Fibroblast of lung (primary cell): ENCODE measurements at regions not wholly inside any gene's neighbourhood (a gene's known extent, or its start where the extent isn't known, plus 50 kb on each side); places are given as distances from the start of the nearest gene placed in this dataset.
"Not testable (repeated sequence)": the region's sequence is repeated elsewhere in the genome, so short reads cannot be mapped to it uniquely, and the experiment has no call there.

ENCODE experiments used
- DNase-seq, 2 donors: peaks; one replicate each; pipeline versions ENCODE4 v3.0.0 to v3.0.0-alpha.2; 2010; ENCODE audit warnings: low read depth in 2 of 2
- H2AFZ ChIP-seq: 2 replicates; pipeline ENCODE4 v1.5.1; 2012; ENCODE audit warnings: low read length, control low read depth, inconsistent platforms
- H3K27ac ChIP-seq: 2 replicates; pipeline ENCODE4 v1.5.1; 2011; ENCODE audit warnings: low read length, control low read depth; ENCODE audit not compliant: insufficient read depth
- H3K27me3 ChIP-seq: 2 replicates; pipeline ENCODE4 v1.5.1; 2011; ENCODE audit warnings: mild to moderate bottlenecking, low read length; ENCODE audit not compliant: control insufficient read depth, insufficient read depth
- H3K36me3 ChIP-seq: 2 replicates; pipeline ENCODE4 v1.5.1; 2011; ENCODE audit warnings: low read length; ENCODE audit not compliant: control insufficient read depth, insufficient read depth
- H3K4me1 ChIP-seq: 2 replicates; pipeline ENCODE4 v1.5.1; 2011; ENCODE audit warnings: low read length; ENCODE audit not compliant: control insufficient read depth, insufficient read depth; ENCODE audit errors: extremely low read depth
- H3K4me2 ChIP-seq: 2 replicates; pipeline ENCODE4 v1.5.1; 2011; ENCODE audit warnings: low read length, control low read depth; ENCODE audit not compliant: insufficient read depth; ENCODE audit errors: extremely low read depth
- H3K4me3 ChIP-seq, 4 experiments: fragments of 200-600 bp in 1 of 4; sonication (generic) in 1 of 4; replicated peaks in 1 of 4; 2 replicates each; pipeline ENCODE4 v1.5.1; 2011 to 2016; ENCODE audit warnings: low read length in 4 of 4, low read depth in 3 of 4, mild to moderate bottlenecking in 3 of 4, control low read depth in 2 of 4, inconsistent platforms in 1 of 4, mixed read lengths in 1 of 4; ENCODE audit not compliant: insufficient read depth in 1 of 4; ENCODE audit errors: control extremely low read depth in 1 of 4
- H3K79me2 ChIP-seq: 2 replicates; pipeline ENCODE4 v1.5.1; 2012; ENCODE audit warnings: mild to moderate bottlenecking, low read length, inconsistent platforms; ENCODE audit not compliant: control insufficient read depth, insufficient read depth
- H3K9ac ChIP-seq: 2 replicates; pipeline ENCODE4 v1.5.1; 2011; ENCODE audit warnings: mild to moderate bottlenecking, low read length, control low read depth; ENCODE audit not compliant: insufficient read depth
- H3K9me3 ChIP-seq: 2 replicates; pipeline ENCODE4 v1.5.1; 2012; ENCODE audit warnings: low read depth, low read length; ENCODE audit not compliant: control insufficient read depth, insufficient read depth
- H4K20me1 ChIP-seq: 2 replicates; pipeline ENCODE4 v1.5.1; 2011; ENCODE audit warnings: low read length; ENCODE audit not compliant: control insufficient read depth, insufficient read depth; ENCODE audit errors: extremely low read depth
- CTCF ChIP-seq, 2 donors: IDR thresholded peaks in 1 of 2; conservative IDR thresholded peaks in 1 of 2; 1 replicate in 1 of 2; 2 replicates in 1 of 2; pipeline ENCODE4 v1.5.1; 2011 to 2012; ENCODE audit warnings: low read length in 2 of 2, control low read depth in 1 of 2, inconsistent platforms in 1 of 2, low read depth in 1 of 2, mild to moderate bottlenecking in 1 of 2
- EZH2 ChIP-seq: IDR thresholded peaks from 2 replicates; pipeline ENCODE4 v1.5.1; 2012; ENCODE audit warnings: low read length, control low read depth, mild to moderate bottlenecking; ENCODE audit errors: missing control alignments

- Histone ChIP-seq H3K79me2 (no peaks in the 10 kb centered on the region), H3K27ac (no peak overlapping the region), H3K36me3 (no peaks in the 10 kb centered on the region), H3K4me1 (no peaks in the 10 kb centered on the region), H4K20me1 (no peaks in the 10 kb centered on the region), H2AFZ (no peak overlapping the region), H3K4me3 (no peak overlapping the region), H3K9me3 (no peaks in the 10 kb centered on the region), H3K9ac (no peak overlapping the region), H3K4me2 (no peak overlapping the region), H3K27me3 (peaks cover 7% of the 10 kb centered on the region)
- TF ChIP-seq CTCF (conservative IDR thresholded peaks at IDR 0.05 in 1 of 2, IDR thresholded peaks at IDR 0.05 in 1 of 2; ENCODE audit: low read depth in 1 of 2, low read length in 2 of 2): no peak
- TF ChIP-seq EZH2: peak; percentile 20
- no peak for DNase-seq
Measured at GRCh38 chr22:22057617-22058378, 75.2 kb upstream of the TOP3B start.

DNA sequence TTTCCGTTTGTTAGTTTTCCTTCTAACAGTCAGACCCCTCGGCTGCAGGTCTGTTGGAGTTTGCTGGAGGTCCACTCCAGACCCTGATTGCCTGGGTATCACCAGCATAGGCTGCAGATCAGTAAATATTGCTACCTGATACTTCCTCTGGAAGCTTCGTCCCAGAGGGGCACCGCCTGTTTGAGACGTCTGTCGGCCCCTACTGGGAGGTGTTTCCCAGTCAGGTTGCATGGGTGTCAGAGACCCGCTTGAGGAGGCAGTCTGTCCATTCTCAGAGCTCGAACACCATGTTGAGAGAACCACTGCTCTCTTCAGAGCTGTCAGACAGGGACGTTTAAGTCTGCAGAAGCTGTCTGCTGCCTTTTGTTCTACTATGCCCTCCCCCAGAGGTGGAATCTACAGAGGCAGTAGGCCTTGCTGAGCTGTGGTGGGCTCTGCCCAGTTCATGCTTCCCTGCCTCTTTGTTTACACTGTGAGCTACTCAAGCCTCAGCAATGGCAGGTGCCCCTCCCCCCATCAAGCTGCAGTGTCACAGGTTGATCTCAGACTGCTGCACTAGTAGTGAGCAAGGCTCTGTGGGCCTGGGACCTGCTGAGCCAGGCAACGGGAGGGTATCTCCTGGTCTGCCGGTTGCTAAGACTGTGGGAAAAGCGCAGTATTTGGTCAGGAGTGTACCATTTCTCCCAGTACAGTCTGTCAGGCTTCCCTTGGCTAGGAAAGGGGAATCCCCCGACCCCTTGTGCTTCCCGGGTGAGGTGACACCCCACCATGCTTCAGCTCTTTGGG lies 74.4 kb upstream of the TOP3B start:
- H3K36me3 ChIP-seq, DNase-seq, H3K79me2 ChIP-seq, H4K20me1 ChIP-seq, H2AFZ ChIP-seq, H3K9me3 ChIP-seq, H3K27ac ChIP-seq, H3K9ac ChIP-seq, H3K4me2 ChIP-seq, H3K4me3 ChIP-seq, H3K4me1 ChIP-seq, H3K27me3 ChIP-seq: not testable (repeated sequence)

DNA sequence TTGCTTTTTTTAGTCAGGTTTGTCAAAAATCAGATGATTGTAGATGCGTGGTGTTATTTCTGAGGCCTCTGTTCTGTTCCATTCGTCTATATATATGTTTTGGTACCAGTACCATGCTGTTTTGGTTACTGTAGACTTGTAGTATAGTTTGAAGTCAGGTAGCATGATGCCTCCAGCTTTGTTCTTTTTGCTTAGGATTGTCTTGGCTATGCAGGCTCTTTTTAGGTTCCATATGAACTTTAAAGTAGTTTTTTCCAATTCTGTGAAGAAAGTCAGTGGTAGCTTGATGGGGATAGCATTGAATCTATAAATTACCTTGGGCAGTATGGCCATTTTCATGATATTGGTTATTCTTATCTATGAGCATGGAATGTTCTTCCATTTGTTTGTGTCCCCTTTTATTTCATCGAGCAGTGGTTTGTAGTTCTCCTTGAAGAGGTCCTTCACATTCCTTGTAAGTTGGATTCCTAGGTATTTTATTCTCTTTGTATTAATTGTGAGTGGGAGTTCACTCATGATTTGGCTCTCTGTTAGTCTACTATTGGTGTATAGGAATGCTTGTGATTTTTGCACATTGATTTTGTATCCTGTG lies 70.1 kb upstream of the TOP3B start:
- not testable (repeated sequence) for H3K27me3 ChIP-seq, H4K20me1 ChIP-seq, H3K4me1 ChIP-seq, H3K9ac ChIP-seq, H3K36me3 ChIP-seq, H3K4me3 ChIP-seq, H2AFZ ChIP-seq, DNase-seq, H3K4me2 ChIP-seq, H3K79me2 ChIP-seq, H3K27ac ChIP-seq, H3K9me3 ChIP-seq

DNA sequence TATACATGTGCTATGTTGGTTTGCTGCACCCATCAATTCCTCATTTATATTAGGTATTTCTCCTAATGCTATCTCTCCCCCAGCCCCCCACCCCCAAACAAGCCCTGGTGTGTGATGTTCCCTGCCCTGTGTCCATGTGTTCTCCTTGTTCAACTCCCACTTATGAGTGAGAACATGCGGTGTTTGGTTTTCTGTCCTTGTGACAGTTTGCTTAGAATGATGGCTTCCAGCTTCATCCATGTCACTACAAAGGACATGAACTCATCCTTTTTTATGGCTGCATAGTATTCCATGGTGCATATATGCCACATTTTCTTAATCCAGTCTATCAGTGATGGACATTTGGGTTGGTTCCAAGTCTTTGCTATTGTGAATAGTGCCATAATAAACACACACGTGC lies 68.4 kb upstream of the TOP3B start:
- H2AFZ ChIP-seq, H3K36me3 ChIP-seq, H3K79me2 ChIP-seq, H3K27me3 ChIP-seq, H4K20me1 ChIP-seq, H3K4me1 ChIP-seq, H3K9ac ChIP-seq, H3K4me3 ChIP-seq, DNase-seq, H3K9me3 ChIP-seq, H3K27ac ChIP-seq, H3K4me2 ChIP-seq: not testable (repeated sequence)
